IMR-90 (cell line): ENCODE measurements at regions not wholly inside any gene's neighbourhood (a gene's known extent, or its start where the extent isn't known, plus 50 kb on each side); places are given as distances from the start of the nearest gene placed in this dataset.

Experiments
- ATAC-seq: fragments of 200-7000 bp; cut with Tn5 transposase; 2 replicates; pipeline ENCODE4 v1.9.1; 2020; ENCODE audit warnings: low read depth, mild to moderate bottlenecking, moderate library complexity
- BruUV-seq: library from RNA; stranded (reverse); fragments of 400-500 nt; replicated peaks from 2 replicates; lab custom pipeline; 2021; lab: Mats Ljungman, UMichigan
- CTCF ChIA-PET: fragments of 300-600 bp; formaldehyde crosslinking; extraction: SDS; loops from one replicate; lab custom pipeline; 2021; ENCODE audit warnings: antibody characterized with exemption; lab: Yijun Ruan, JAX
- POLR2A ChIA-PET: fragments of 300-600 bp; sonication (Branson Sonifier 250); formaldehyde crosslinking; loops from one replicate; lab custom pipeline; 2022; ENCODE audit warnings: antibody characterized with exemption; ENCODE audit not compliant: unreplicated experiment; lab: Charles Lee
- DNase-seq: peaks from one replicate; pipeline ENCODE4 v3.0.0; 2013
- H2AFZ ChIP-seq: replicated peaks from 2 replicates; pipeline ENCODE3; 2013; ENCODE audit warnings: low read length, mild to moderate bottlenecking; ENCODE audit not compliant: poor library complexity
- H2AK5ac ChIP-seq: 2 replicates; pipeline ENCODE4 v1.6.1; 2013; ENCODE audit warnings: low read depth, low read length, inconsistent platforms
- H2AK9ac ChIP-seq: replicated peaks from 2 replicates; pipeline ENCODE3; 2013; ENCODE audit warnings: mild to moderate bottlenecking, low read depth, low read length, moderate library complexity; ENCODE audit not compliant: poor library complexity
- H2BK120ac ChIP-seq: 2 replicates; pipeline ENCODE4 v1.6.1; 2013; ENCODE audit warnings: low read depth, low read length, inconsistent platforms
- H2BK15ac ChIP-seq: 3 replicates; pipeline ENCODE4 v1.6.1; 2013; ENCODE audit warnings: low read depth, low read length, inconsistent platforms
- H2BK20ac ChIP-seq: 2 replicates; pipeline ENCODE4 v1.6.1; 2013; ENCODE audit warnings: low read depth, mild to moderate bottlenecking, inconsistent platforms, low read length, moderate library complexity
- H2BK5ac ChIP-seq: 2 replicates; pipeline ENCODE4 v1.6.1; 2013; ENCODE audit warnings: mild to moderate bottlenecking, low read depth, low read length, inconsistent platforms; ENCODE audit not compliant: poor library complexity, severe bottlenecking
- H3K14ac ChIP-seq: replicated peaks from 2 replicates; pipeline ENCODE4 v1.6.1; 2013; ENCODE audit warnings: low read depth, low read length, inconsistent platforms
- H3K18ac ChIP-seq: 2 replicates; pipeline ENCODE4 v1.6.1; 2013; ENCODE audit warnings: low read depth, low read length, control low read depth
- H3K23ac ChIP-seq: 2 replicates; pipeline ENCODE4 v1.6.1; 2013; ENCODE audit warnings: low read depth, low read length, inconsistent platforms
- H3K27ac ChIP-seq: 2 replicates; pipeline ENCODE4 v1.5.1; 2013; ENCODE audit warnings: mild to moderate bottlenecking, control low read depth, low read length; ENCODE audit not compliant: insufficient read depth
- H3K27me3 ChIP-seq: 2 replicates; pipeline ENCODE4 v1.6.1; 2013; ENCODE audit warnings: low read length; ENCODE audit not compliant: control insufficient read depth, insufficient read depth
- H3K36me3 ChIP-seq: 2 replicates; pipeline ENCODE4 v1.6.1; 2013; ENCODE audit warnings: low read length, mixed read lengths; ENCODE audit not compliant: control insufficient read depth, insufficient read depth
- H3K4ac ChIP-seq: 2 replicates; pipeline ENCODE4 v1.6.1; 2013; ENCODE audit warnings: low read depth, low read length, inconsistent platforms
- H3K4me1 ChIP-seq: 2 replicates; pipeline ENCODE4 v1.6.1; 2013; ENCODE audit warnings: low read length, mixed read lengths; ENCODE audit not compliant: control insufficient read depth, insufficient read depth
- H3K4me2 ChIP-seq: 2 replicates; pipeline ENCODE4 v1.6.1; 2013; ENCODE audit warnings: low read depth, mild to moderate bottlenecking, control low read depth, low read length, moderate library complexity
- H3K4me3 ChIP-seq: 2 replicates; pipeline ENCODE4 v1.5.1; 2013; ENCODE audit warnings: low read depth, mild to moderate bottlenecking, control low read depth, low read length, moderate library complexity; ENCODE audit not compliant: insufficient read depth
- H3K56ac ChIP-seq: 2 replicates; pipeline ENCODE4 v1.6.1; 2013; ENCODE audit warnings: low read length, inconsistent platforms; ENCODE audit not compliant: insufficient read depth; ENCODE audit errors: extremely low read depth
- H3K79me1 ChIP-seq, 2 experiments: 2 replicates each; pipeline ENCODE4 v1.6.1; 2013; ENCODE audit warnings: low read length in 2 of 2, inconsistent platforms in 1 of 2, low read depth in 1 of 2
- H3K9ac ChIP-seq: 2 replicates; pipeline ENCODE4 v1.6.1; 2013; ENCODE audit warnings: low read depth, low read length, control low read depth
- H3K9me1 ChIP-seq: 2 replicates; pipeline ENCODE4 v1.6.1; 2013; ENCODE audit warnings: low read length, inconsistent platforms; ENCODE audit not compliant: insufficient read depth
- H3K9me3 ChIP-seq: 2 replicates; pipeline ENCODE4 v1.6.1; 2013; ENCODE audit warnings: low read length; ENCODE audit not compliant: control insufficient read depth, insufficient read depth
- H4K20me1 ChIP-seq: 2 replicates; pipeline ENCODE4 v1.6.1; 2013; ENCODE audit warnings: low read length, inconsistent platforms; ENCODE audit not compliant: insufficient read depth
- H4K5ac ChIP-seq: 2 replicates; pipeline ENCODE4 v1.6.1; 2013; ENCODE audit warnings: mild to moderate bottlenecking, low read depth, low read length, control low read depth
- H4K8ac ChIP-seq, 2 experiments: 2 replicates each; pipeline ENCODE4 v1.6.1; 2013; ENCODE audit warnings: low read depth in 2 of 2, low read length in 2 of 2, control low read depth in 1 of 2, inconsistent platforms in 1 of 2
- H4K91ac ChIP-seq: 2 replicates; pipeline ENCODE4 v1.6.1; 2013; ENCODE audit warnings: low read depth, low read length, inconsistent platforms; ENCODE audit not compliant: insufficient read depth
- BHLHE40 ChIP-seq: fragments of 150-350 bp; IDR thresholded peaks from 2 replicates; pipeline ENCODE4 v1.6.1; 2016; ENCODE audit warnings: mild to moderate bottlenecking, low read depth, low read length
- MAFK ChIP-seq: IDR thresholded peaks from 2 replicates; pipeline ENCODE4 v1.6.1; 2012; ENCODE audit warnings: low read depth, low read length, improper control_type of control experiment
- RAD21 ChIP-seq: IDR thresholded peaks from 2 replicates; pipeline ENCODE4 v1.6.1; 2012; ENCODE audit warnings: low read length, improper control_type of control experiment
- RCOR1 ChIP-seq: IDR thresholded peaks from 2 replicates; pipeline ENCODE4 v1.6.1; 2012; ENCODE audit warnings: mild to moderate bottlenecking, low read length, improper control_type of control experiment; ENCODE audit not compliant: insufficient replicate concordance
- RFX5 ChIP-seq: IDR thresholded peaks from 2 replicates; pipeline ENCODE4 v1.8.0; 2012; ENCODE audit warnings: low read depth, mild to moderate bottlenecking, low read length, moderate library complexity
- SMC3 ChIP-seq: fragments of 150-350 bp; IDR thresholded peaks from 2 replicates; pipeline ENCODE4 v1.6.1; 2016; ENCODE audit warnings: low read depth, mild to moderate bottlenecking, antibody characterized with exemption, low read length, moderate library complexity
- WGBS, 2 experiments: methylation state at CpG; one replicate each; pipeline versions ENCODE4 v1.1.5 to v1.1.7; 2013; ENCODE audit warnings: missing lambda C conversion rate in 2 of 2; ENCODE audit not compliant: insufficient read length in 1 of 2; ENCODE audit errors: extremely low coverage in 2 of 2; 5-methylcytosine and 5-hydroxymethylcytosine counted together
- dilution Hi-C: fragments of 300-500 bp; cut with HindIII; formaldehyde crosslinking; loops from one replicate; pipeline ENCODE4 v1.14.3; 2018; ENCODE audit warnings: low sequenced_read_pairs; ENCODE audit not compliant: unreplicated experiment
- in situ Hi-C: fragments of 300-500 bp; cut with MboI; formaldehyde crosslinking; loops from 3 replicates; pipeline ENCODE4 v1.14.3; 2019; ENCODE audit warnings: low sequenced_read_pairs, inconsistent platforms, mixed read lengths
- intact Hi-C: fragments of 100-400 bp; cut with micrococcal nuclease; formaldehyde crosslinking; loops from 2 replicates; pipeline ENCODE4 v1.10.0; 2022
- TF ChIP-seq, protein P1 (sequence below): fragments of 150-350 bp; IDR thresholded peaks from 2 replicates; pipeline ENCODE4 v1.6.1; 2016; ENCODE audit warnings: low read depth, mild to moderate bottlenecking, low read length, moderate library complexity, borderline replicate concordance

DNA sequence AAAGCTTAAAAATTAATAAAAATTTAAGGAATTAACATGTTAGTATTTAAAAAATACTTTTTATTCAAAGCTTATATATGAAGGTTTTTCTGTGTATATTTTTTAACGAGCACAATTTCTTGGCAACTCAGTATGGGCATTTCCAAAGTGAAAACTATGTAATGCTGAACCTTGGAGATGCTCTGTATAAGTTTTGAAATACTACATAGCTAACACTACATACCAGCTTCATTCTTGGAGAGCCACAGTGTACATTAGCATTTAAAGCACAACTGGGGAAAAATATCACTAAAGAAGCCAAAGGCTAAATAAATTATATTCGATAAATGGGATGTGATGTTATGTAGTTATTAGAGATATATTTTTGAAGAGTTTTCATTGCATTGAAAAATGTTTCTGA, 446.5 kb downstream of the CCDC85A start:
- no peaks in the 10 kb centered on the region; the same call in 1 of the 2 replicates for H3K9me3 ChIP-seq
- H3K9ac ChIP-seq: no peak overlapping the region
- H3K79me1 ChIP-seq: no peaks in the 10 kb centered on the region
- intact Hi-C loops (no loop called here), dilution Hi-C loops (no loop called here), in situ Hi-C loops (no loop called here)
- H2BK5ac ChIP-seq: no peak overlapping the region
- no peak overlapping the region for H3K4me2 ChIP-seq
- no peaks in the 10 kb centered on the region for H3K9me1 ChIP-seq
- no peaks in the 10 kb centered on the region for H3K36me3 ChIP-seq
- no peaks in the 10 kb centered on the region for H4K20me1 ChIP-seq
- H3K18ac ChIP-seq: no peak overlapping the region
- H3K27me3 ChIP-seq: no peaks in the 10 kb centered on the region
- H2AK9ac ChIP-seq: no peak overlapping the region
- CTCF ChIA-PET: no interaction called here
- H2BK15ac ChIP-seq: no peak overlapping the region
- H3K4me1 ChIP-seq: no peaks in the 10 kb centered on the region
- TF ChIP-seq RAD21 (no peak), BHLHE40 (no peak), MAFK (no peak), RCOR1 (no peak), RFX5 (no peak), SMC3 (no peak)
- TF ChIP-seq, protein P1, sequence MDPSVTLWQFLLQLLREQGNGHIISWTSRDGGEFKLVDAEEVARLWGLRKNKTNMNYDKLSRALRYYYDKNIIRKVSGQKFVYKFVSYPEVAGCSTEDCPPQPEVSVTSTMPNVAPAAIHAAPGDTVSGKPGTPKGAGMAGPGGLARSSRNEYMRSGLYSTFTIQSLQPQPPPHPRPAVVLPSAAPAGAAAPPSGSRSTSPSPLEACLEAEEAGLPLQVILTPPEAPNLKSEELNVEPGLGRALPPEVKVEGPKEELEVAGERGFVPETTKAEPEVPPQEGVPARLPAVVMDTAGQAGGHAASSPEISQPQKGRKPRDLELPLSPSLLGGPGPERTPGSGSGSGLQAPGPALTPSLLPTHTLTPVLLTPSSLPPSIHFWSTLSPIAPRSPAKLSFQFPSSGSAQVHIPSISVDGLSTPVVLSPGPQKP: no peak
- no peak overlapping the region for H3K4me3 ChIP-seq
- no peak overlapping the region for H4K91ac ChIP-seq
- no peak overlapping the region for H2AK5ac ChIP-seq
- H2AFZ ChIP-seq: no peak overlapping the region
- no peak overlapping the region for H3K14ac ChIP-seq
- no peak overlapping the region for H3K27ac ChIP-seq
- no peak overlapping the region for H3K4ac ChIP-seq
- WGBS, 2 experiments: 100% methylated on average over 1 of the region's 2 CpGs; no CpG with 5 or more reads in 1 of the 2 experiments
- H2BK120ac ChIP-seq: no peak overlapping the region
- H4K5ac ChIP-seq: no peak overlapping the region
- no TSS peak for BruUV-seq
- H4K8ac ChIP-seq: no peak overlapping the region
- no peak for ATAC-seq
- no peak for DNase-seq
- no peak overlapping the region for H3K56ac ChIP-seq
- POLR2A ChIA-PET: no interaction called here
- no peak overlapping the region for H2BK20ac ChIP-seq
- H3K23ac ChIP-seq: no peak overlapping the region
